GM13976 (cell line): ENCODE measurements at regions not wholly inside any gene's neighbourhood (a gene's known extent, or its start where the extent isn't known, plus 50 kb on each side); places are given as distances from the start of the nearest gene placed in this dataset.

ENCODE experiments used
- DNase-seq: peaks from one replicate; pipeline ENCODE4 v3.0.0; 2012; ENCODE audit warnings: low spot score
- in situ Hi-C: fragments of 300-500 bp; cut with MboI; formaldehyde crosslinking; loops from one replicate; pipeline ENCODE4 v1.12.0; 2022; ENCODE audit warnings: low sequenced_read_pairs, mixed read lengths, inconsistent platforms; ENCODE audit not compliant: unreplicated experiment
- TF ChIP-seq, protein P1 (sequence below): IDR thresholded peaks from 2 replicates; pipeline ENCODE4 v1.5.1; 2012; ENCODE audit warnings: borderline replicate concordance, mild to moderate bottlenecking; ENCODE audit not compliant: insufficient read depth; ENCODE audit errors: extremely low read depth, missing control alignments, control extremely low read depth

GRCh38 chr22:48157676-48158075, 1395.2 kb downstream of the TBC1D22A start:
- in situ Hi-C loops: no loop called here

DNA sequence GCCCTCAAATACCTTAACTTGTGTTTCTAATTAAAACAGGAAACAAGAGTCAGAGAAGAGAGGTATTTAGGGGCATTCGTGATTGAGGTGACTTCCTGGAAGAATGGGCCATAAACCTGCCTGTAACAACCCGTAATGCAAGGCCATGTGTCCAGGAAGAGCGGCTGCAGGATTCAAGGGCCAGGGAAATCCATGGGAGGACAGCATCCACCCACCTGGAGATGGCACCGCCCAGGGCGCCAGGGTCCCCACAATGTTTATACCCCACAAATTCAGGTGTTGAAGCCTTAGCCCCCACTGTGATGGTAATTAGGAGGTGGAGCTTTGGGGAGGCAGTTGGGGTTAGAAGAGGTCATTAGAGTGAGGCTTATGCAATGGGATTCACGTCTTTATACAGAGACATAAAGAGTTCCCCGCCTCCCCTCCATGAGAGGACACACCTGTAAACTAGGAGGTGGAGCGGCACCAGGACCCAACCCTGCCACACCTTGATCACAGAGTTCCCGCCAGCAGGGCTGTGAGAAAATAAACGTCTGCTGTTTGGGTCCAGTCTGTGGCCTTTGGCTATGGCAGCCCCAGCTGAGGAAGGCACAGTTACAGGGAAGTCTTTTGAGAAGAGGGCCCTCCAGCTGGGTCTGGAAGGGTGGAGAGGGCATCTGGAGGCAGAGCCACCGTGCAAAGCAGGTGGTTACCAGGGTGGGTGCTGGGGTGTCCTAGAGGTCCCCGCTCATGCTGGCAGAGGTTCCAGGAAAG, 1394.3 kb downstream of the TBC1D22A start:
- DNase-seq: no peak
- TF ChIP-seq, protein P1, sequence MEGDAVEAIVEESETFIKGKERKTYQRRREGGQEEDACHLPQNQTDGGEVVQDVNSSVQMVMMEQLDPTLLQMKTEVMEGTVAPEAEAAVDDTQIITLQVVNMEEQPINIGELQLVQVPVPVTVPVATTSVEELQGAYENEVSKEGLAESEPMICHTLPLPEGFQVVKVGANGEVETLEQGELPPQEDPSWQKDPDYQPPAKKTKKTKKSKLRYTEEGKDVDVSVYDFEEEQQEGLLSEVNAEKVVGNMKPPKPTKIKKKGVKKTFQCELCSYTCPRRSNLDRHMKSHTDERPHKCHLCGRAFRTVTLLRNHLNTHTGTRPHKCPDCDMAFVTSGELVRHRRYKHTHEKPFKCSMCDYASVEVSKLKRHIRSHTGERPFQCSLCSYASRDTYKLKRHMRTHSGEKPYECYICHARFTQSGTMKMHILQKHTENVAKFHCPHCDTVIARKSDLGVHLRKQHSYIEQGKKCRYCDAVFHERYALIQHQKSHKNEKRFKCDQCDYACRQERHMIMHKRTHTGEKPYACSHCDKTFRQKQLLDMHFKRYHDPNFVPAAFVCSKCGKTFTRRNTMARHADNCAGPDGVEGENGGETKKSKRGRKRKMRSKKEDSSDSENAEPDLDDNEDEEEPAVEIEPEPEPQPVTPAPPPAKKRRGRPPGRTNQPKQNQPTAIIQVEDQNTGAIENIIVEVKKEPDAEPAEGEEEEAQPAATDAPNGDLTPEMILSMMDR: no peak
- in situ Hi-C loops: no loop called here

More at GRCh38 chr22:48157676-48158075, 1395.2 kb downstream of the TBC1D22A start:
- DNase-seq: no peak
- TF ChIP-seq, protein P1: no peak

DNA sequence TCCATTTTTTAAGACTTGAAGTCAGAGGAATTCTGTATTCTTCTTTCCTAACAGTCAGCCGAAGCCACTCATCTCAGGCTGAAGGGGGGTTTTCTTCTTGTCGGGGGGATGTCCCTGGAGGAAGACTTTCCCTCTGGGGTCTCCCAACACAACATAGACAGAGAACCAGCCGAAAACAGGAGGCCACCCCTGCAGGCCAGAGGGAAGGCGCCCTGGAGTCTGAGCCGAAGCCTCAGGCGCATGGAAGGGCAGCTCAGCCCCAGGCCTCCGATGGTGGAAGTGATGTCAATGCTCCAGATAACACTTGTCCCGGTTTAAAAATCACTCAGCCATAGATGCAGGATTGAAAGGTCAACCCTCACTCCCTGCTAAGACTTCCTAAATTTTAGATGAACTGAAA, 1393.0 kb downstream of the TBC1D22A start:
- TF ChIP-seq, protein P1: no peak
- in situ Hi-C loops: no loop called here

GRCh38 chr22:48154943-48155240, 1392.4 kb downstream of the TBC1D22A start:
- in situ Hi-C loops: no loop called here
- no peak for DNase-seq
- TF ChIP-seq, protein P1: no peak

More for the DNA sequence above, 1393.0 kb downstream of the TBC1D22A start:
- DNase-seq: no peak

DNA sequence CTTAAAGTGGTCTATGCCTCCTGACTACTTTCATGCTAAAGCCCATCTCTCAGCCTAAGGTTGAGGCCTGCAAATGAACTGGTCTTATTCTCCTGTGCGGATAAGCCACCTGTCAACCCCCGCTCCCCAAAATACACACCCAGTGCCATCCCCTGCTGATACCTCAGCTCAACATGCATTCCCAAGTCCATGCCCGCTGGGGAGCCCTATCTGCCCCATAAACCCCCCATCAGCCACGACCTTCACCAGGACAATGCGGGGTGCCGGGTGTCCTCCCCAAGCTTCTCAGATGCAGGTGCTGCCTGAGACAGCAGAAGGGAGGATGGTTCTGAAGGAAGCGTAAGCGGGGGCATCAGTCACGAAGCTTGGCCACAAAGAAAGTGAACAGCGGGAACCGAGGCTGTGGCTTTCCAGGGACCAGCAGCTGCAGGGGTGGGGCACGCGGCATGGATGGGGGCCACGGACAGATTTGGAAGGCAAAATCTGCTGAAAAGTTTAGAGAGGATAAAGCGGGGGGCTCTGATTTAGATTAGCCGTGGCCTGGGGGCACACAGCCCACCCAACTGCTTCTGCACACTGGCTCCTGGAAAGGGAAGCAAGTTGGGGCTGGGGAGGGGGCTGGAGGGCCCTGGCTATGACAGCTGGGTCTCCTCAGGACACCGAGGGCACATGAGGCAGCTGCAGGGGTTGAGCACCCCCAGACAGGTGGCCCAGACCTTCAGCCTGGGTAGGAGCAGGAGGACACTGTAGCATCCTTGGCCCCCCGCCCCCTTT, 1391.9 kb downstream of the TBC1D22A start:
- no peak for DNase-seq
- in situ Hi-C loops: no loop called here
- TF ChIP-seq, protein P1: no peak

DNA sequence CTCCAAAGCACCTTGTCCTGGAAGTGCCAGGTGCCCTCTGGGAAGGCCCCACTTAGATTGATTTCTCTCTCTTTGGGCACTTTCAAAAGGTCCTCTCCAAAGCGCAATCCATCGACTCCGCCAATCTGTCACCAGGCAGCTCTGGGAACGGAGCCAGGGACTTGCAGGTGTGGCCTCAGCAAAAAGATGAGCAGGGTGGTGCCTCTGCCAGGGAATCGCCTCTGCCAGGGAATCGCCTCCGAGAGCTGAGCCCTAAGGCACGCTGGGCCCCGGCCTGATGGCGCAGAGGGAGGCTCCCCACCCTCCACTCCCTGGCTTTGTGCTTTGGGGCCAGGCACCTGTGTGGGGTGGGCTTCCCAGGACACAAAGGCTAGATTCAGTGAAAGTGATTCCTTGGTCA, 1391.3 kb downstream of the TBC1D22A start:
- DNase-seq: no peak
- in situ Hi-C loops: no loop called here
- TF ChIP-seq, protein P1: no peak
